K562 (cell line): ENCODE measurements at regions not wholly inside any gene's neighbourhood (a gene's known extent, or its start where the extent isn't known, plus 50 kb on each side); places are given as distances from the start of the nearest gene placed in this dataset.

Source experiments
- ATAC-seq: fragments of 200-7000 bp; cut with Tn5 transposase; 3 replicates; pipeline ENCODE4 v1.9.1; 2020; ENCODE audit warnings: moderate library complexity
- BruUV-seq: library from RNA; stranded (reverse); fragments of 400-500 nt; replicated peaks from 2 replicates; lab custom pipeline; 2021; lab: Mats Ljungman, UMichigan
- CTCF ChIA-PET: fragments of 300-600 bp; formaldehyde crosslinking; extraction: SDS; loops from one replicate; lab custom pipeline; 2021; ENCODE audit warnings: low intra/inter-chr PET ratio; lab: Yijun Ruan, JAX
- POLR2A ChIA-PET: fragments of 300-600, 350-650 bp; sonication (Branson Sonifier 250); formaldehyde crosslinking; extraction: SDS; loops from one replicate; lab custom pipeline; 2021; ENCODE audit warnings: antibody characterized with exemption, inconsistent platforms; lab: Yijun Ruan, JAX
- DNase-seq, 4 experiments: peaks; one replicate each; pipeline versions ENCODE4 v3.0.0 to v3.0.0-alpha.2; 2011 to 2018; ENCODE audit warnings: low spot score in 3 of 4, mixed read lengths in 3 of 4; ENCODE audit errors: extremely low read depth in 1 of 4
- FAIRE-seq: peaks from 2 replicates; lab custom pipeline; 2011; peaks lifted over from hg19 to GRCh38; lab: Jason Lieb, UNC
- H2AFZ ChIP-seq: 2 replicates; pipeline ENCODE4 v1.6.0; 2011; ENCODE audit warnings: low read depth, low read length, control low read depth, inconsistent platforms
- H3K27ac ChIP-seq: fragments of 200-600 bp; 3 replicates; pipeline ENCODE4 v1.8.0; 2011; ENCODE audit warnings: low read depth, mild to moderate bottlenecking, control low read depth, inconsistent platforms, low read length, moderate library complexity, mixed read lengths; ENCODE audit errors: extremely low read depth
- H3K27me3 ChIP-seq, 2 experiments: fragments of 300-600 bp in 1 of 2; 2 replicates in 1 of 2; 3 replicates in 1 of 2; pipeline versions ENCODE4 v1.6.0 to v1.8.0; 2011; ENCODE audit warnings: inconsistent platforms in 2 of 2, low read length in 2 of 2, mild to moderate bottlenecking in 1 of 2, mixed read lengths in 1 of 2, moderate library complexity in 1 of 2; ENCODE audit not compliant: control insufficient read depth in 2 of 2, insufficient read depth in 2 of 2
- H3K36me3 ChIP-seq: fragments of 300-600 bp; 3 replicates; pipeline ENCODE4 v1.8.0; 2011; ENCODE audit warnings: mild to moderate bottlenecking, low read length, inconsistent platforms; ENCODE audit not compliant: control insufficient read depth, insufficient read depth
- H3K4me1 ChIP-seq, 2 experiments: fragments of 200-600 bp in 1 of 2; replicated peaks in 1 of 2; 2 replicates in 1 of 2; 3 replicates in 1 of 2; pipeline versions ENCODE4 v1.5.1 to v1.8.0; 2011; ENCODE audit warnings: inconsistent platforms in 2 of 2, low read length in 2 of 2, mild to moderate bottlenecking in 1 of 2, mixed read lengths in 1 of 2, moderate library complexity in 1 of 2; ENCODE audit not compliant: control insufficient read depth in 2 of 2, insufficient read depth in 2 of 2
- H3K4me2 ChIP-seq: 2 replicates; pipeline ENCODE4 v1.6.1; 2011; ENCODE audit warnings: low read length, control low read depth, inconsistent platforms, mixed read lengths; ENCODE audit not compliant: insufficient read depth
- H3K4me3 ChIP-seq: fragments of 200-600 bp; sonication (generic), shearing (Covaris generic); 2 replicates; pipeline ENCODE4 v1.5.1; 2016; ENCODE audit warnings: control low read depth, inconsistent platforms
- H3K79me2 ChIP-seq: fragments of 200-600 bp; 3 replicates; pipeline ENCODE4 v1.8.0; 2011; ENCODE audit warnings: low read length, inconsistent platforms; ENCODE audit not compliant: control insufficient read depth, insufficient read depth
- H3K9ac ChIP-seq, 2 experiments: 2 replicates each; pipeline versions ENCODE4 v1.6.0 to v1.6.1; 2011; ENCODE audit warnings: low read depth in 2 of 2, low read length in 2 of 2, control low read depth in 1 of 2, inconsistent platforms in 1 of 2, mild to moderate bottlenecking in 1 of 2, mixed read lengths in 1 of 2; ENCODE audit not compliant: insufficient read depth in 1 of 2
- H3K9me1 ChIP-seq: one replicate; pipeline ENCODE4 v1.6.0; 2011; ENCODE audit warnings: inconsistent platforms, mild to moderate bottlenecking, low read length, moderate library complexity; ENCODE audit not compliant: control insufficient read depth, insufficient read depth
- H3K9me3 ChIP-seq: replicated peaks from 2 replicates; pipeline ENCODE4 v1.5.1; 2011; ENCODE audit warnings: low read depth, low read length, inconsistent platforms; ENCODE audit not compliant: control insufficient read depth, insufficient read depth
- H4K20me1 ChIP-seq: replicated peaks from 2 replicates; pipeline ENCODE4 v1.6.1; 2011; ENCODE audit warnings: low read length, inconsistent platforms, mixed read lengths; ENCODE audit not compliant: control insufficient read depth, insufficient read depth
- DPF2 ChIP-seq: fragments of 450-650 bp; IDR thresholded peaks from 2 replicates; pipeline ENCODE4 v1.6.1; 2016
- ETV1 ChIP-seq: fragments of 450-650 bp; conservative IDR thresholded peaks from 2 replicates; pipeline ENCODE4 v1.6.1; 2016; ENCODE audit warnings: missing genetic modification characterization, control low read depth, low read depth, missing compliant biosample characterization
- HNRNPH1 ChIP-seq: fragments of 200-400 bp; formaldehyde crosslinking; optimal IDR thresholded peaks from 2 replicates; pipeline ENCODE3; 2017; ENCODE audit warnings: low read depth, mild to moderate bottlenecking, low read length, moderate library complexity
- NR2C1 ChIP-seq, 2 experiments: fragments of 450-650 bp; IDR thresholded peaks; 2 replicates each; pipeline ENCODE4 v1.6.1; 2017; ENCODE audit warnings: mild to moderate bottlenecking in 2 of 2, antibody characterized with exemption in 1 of 2, inconsistent platforms in 1 of 2, missing compliant biosample characterization in 1 of 2, missing genetic modification characterization in 1 of 2
- RBM17 ChIP-seq: fragments of 200-400 bp; formaldehyde crosslinking; IDR thresholded peaks from 2 replicates; pipeline ENCODE4 v1.6.1; 2017; ENCODE audit warnings: low read depth, mild to moderate bottlenecking, low read length, borderline replicate concordance
- STAG1 ChIP-seq: sonication (generic); formaldehyde crosslinking; IDR thresholded peaks from 2 replicates; pipeline ENCODE4 v1.5.0; 2020; ENCODE audit warnings: missing genetic modification reagents, borderline replicate concordance
- TAF7 ChIP-seq: fragments of 450-650 bp; IDR thresholded peaks from 2 replicates; pipeline ENCODE4 v1.6.1; 2016; ENCODE audit warnings: missing genetic modification characterization, missing compliant biosample characterization
- WGBS: fragments of 100-300 bp; shearing (Covaris generic); methylation state at CpG from one replicate; pipeline ENCODE4 v1.1.6; 2016; ENCODE audit warnings: low coverage, mixed read lengths; ENCODE audit not compliant: insufficient coverage; ENCODE audit errors: missing lambda C conversion rate; 5-methylcytosine and 5-hydroxymethylcytosine counted together
- in situ Hi-C: fragments of 300-500 bp; cut with MboI; formaldehyde crosslinking; loops from 4 replicates; pipeline ENCODE4 v1.15.0; 2018; ENCODE audit warnings: inconsistent platforms, mixed read lengths
- intact Hi-C: fragments of 100-400 bp; cut with micrococcal nuclease; formaldehyde crosslinking; loops from 2 replicates; pipeline ENCODE4 v1.14.2; 2022
- TF ChIP-seq, protein P1 (sequence below): sonication (generic); formaldehyde crosslinking; IDR thresholded peaks from 2 replicates; pipeline ENCODE4 v1.8.1; 2022; ENCODE audit warnings: missing genetic modification reagents

GRCh38 chr1:144101397-144102045, 129.7 kb upstream of the FAM72C start:
- ATAC-seq (no peak), FAIRE-seq (no peak)
- CTCF ChIA-PET = no interaction called here

More at GRCh38 chr1:144101397-144102045, 129.7 kb upstream of the FAM72C start:
- 0 out of 4 replicates have a peak overlapping the region, but pooled peaks of 1 of the 2 experiments have one; percentile 45 for H3K9ac ChIP-seq
- H3K9me3 ChIP-seq = no peaks in the 10 kb centered on the region
- peaks cover 0 to 22% of the 10 kb centered on the region in 2 experiments; a peak in 1 of 5 replicates for H3K4me1 ChIP-seq
- no peak for DNase-seq
- no TSS peak for BruUV-seq
- intact Hi-C loops (no loop called here), in situ Hi-C loops (no loop called here)
- H3K9me1 ChIP-seq = no peaks in the 10 kb centered on the region
- no peak overlapping the region for H3K27ac ChIP-seq
- no peaks in the 10 kb centered on the region for H3K79me2 ChIP-seq
- WGBS = 1% methylated on average over 8 of the region's 8 CpGs
- H3K36me3 ChIP-seq = no peaks in the 10 kb centered on the region
- H2AFZ ChIP-seq = no peak overlapping the region
- H3K27me3 ChIP-seq = peaks cover 0 to 13% of the 10 kb centered on the region in 2 experiments; a peak in 2 of 5 replicates
- no peak overlapping the region for H3K4me3 ChIP-seq
- no peaks in the 10 kb centered on the region for H4K20me1 ChIP-seq
- POLR2A ChIA-PET = no interaction called here
- TF ChIP-seq RBM17 (no peak), TAF7 (tag) (no peak), ETV1 (tag) (no peak), NR2C1 (IDR thresholded peaks at IDR 0.05) (no peak), NR2C1 (tag; IDR thresholded peaks at IDR 0.05) (no peak), HNRNPH1 (no peak), DPF2 (no peak), STAG1 (CRISPR knock-in tag) (no peak)
- TF ChIP-seq, protein P1, sequence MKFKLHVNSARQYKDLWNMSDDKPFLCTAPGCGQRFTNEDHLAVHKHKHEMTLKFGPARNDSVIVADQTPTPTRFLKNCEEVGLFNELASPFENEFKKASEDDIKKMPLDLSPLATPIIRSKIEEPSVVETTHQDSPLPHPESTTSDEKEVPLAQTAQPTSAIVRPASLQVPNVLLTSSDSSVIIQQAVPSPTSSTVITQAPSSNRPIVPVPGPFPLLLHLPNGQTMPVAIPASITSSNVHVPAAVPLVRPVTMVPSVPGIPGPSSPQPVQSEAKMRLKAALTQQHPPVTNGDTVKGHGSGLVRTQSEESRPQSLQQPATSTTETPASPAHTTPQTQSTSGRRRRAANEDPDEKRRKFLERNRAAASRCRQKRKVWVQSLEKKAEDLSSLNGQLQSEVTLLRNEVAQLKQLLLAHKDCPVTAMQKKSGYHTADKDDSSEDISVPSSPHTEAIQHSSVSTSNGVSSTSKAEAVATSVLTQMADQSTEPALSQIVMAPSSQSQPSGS (CRISPR knock-in tag) = 0 out of 2 replicates have a peak, but pooled peaks have one; percentile 37
- H3K4me2 ChIP-seq = no peak overlapping the region
